SK-N-SH treated with all-trans-retinoic acid at 6 μM for 48 hours (cell line): ENCODE measurements at regions not wholly inside any gene's neighbourhood (a gene's known extent, or its start where the extent isn't known, plus 50 kb on each side); places are given as distances from the start of the nearest gene placed in this dataset.

ENCODE experiments used
- ARNTL ChIP-seq: fragments of 450-650 bp; formaldehyde crosslinking; IDR thresholded peaks from 2 replicates; pipeline ENCODE4 v1.5.0; 2020; ENCODE audit warnings: low read depth, mild to moderate bottlenecking, moderate library complexity, borderline replicate concordance
- RARB ChIP-seq: fragments of 250-450 bp; sonication (Bioruptor Pico); IDR thresholded peaks from 2 replicates; pipeline ENCODE4 v1.8.0; 2021; ENCODE audit warnings: mild to moderate bottlenecking, moderate library complexity
- TCF4 ChIP-seq: fragments of 250-450 bp; sonication (Bioruptor Pico); IDR thresholded peaks from 2 replicates; pipeline ENCODE4 v1.8.0; 2021; ENCODE audit warnings: mild to moderate bottlenecking, moderate library complexity, borderline replicate concordance
- ZFP3 ChIP-seq: fragments of 250-450 bp; sonication (Bioruptor Pico); IDR thresholded peaks from 2 replicates; pipeline ENCODE4 v1.5.0; 2020; ENCODE audit warnings: mild to moderate bottlenecking, moderate library complexity
- ZFP30 ChIP-seq: fragments of 450-650 bp; formaldehyde crosslinking; IDR thresholded peaks from 2 replicates; pipeline ENCODE4 v1.5.0; 2022; ENCODE audit warnings: mild to moderate bottlenecking, moderate library complexity
- ZNF565 ChIP-seq: fragments of 450-650 bp; formaldehyde crosslinking; conservative IDR thresholded peaks from 2 replicates; pipeline ENCODE4 v1.5.0; 2020; ENCODE audit warnings: low read depth, mild to moderate bottlenecking, moderate library complexity

GRCh38 chr14:81723956-81724355, 190.3 kb upstream of the SEL1L start:
- TF ChIP-seq ARNTL (no peak), ZNF565 (CRISPR knock-in tag) (no peak), ZFP30 (CRISPR knock-in tag) (no peak), ZFP3 (CRISPR knock-in tag) (no peak), RARB (CRISPR knock-in tag) (no peak), TCF4 (CRISPR knock-in tag) (no peak)
